HUDEP-2 (cell line): ENCODE measurements at regions not wholly inside any gene's neighbourhood (a gene's known extent, or its start where the extent isn't known, plus 50 kb on each side); places are given as distances from the start of the nearest gene placed in this dataset.
"Not testable (repeated sequence)": the region's sequence is repeated elsewhere in the genome, so short reads cannot be mapped to it uniquely, and the experiment has no call there.

Experiments used
- DNase-seq, 76 experiments: peaks; one replicate each; lab custom pipeline; 2025; ENCODE audit not compliant: unreplicated experiment in 76 of 76; lab: John Stamatoyannopoulos, UW

DNA sequence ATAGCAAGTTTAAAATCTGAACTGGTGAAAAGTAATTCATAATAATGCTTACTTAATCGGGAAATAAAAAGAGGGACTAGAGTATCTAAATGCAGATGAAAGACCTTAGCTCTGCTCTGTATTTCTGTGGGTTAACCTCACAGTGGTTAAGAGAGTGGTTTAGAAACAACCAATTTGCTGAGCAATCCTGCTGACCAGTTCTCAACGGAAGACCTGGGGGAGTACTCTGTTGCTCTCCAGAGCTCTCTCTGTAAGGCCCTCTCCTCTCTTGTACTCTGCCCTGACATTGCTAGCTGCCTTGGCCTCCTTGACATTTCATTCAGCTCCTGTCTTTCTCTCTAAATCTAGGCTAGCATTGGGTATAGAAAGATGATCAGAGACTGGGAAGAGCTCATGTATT is 1186.6 kb upstream of the SEMA6A start:
- peak in 2 of 76 experiments; percentile 2 to 9 for DNase-seq

- no peak for DNase-seq
Observed at GRCh38 chr5:117759849-117760499, 1185.4 kb upstream of the SEMA6A start.

GRCh38 chr5:117752403-117752802 is 1177.8 kb upstream of the SEMA6A start:
- DNase-seq = no peak

GRCh38 chr5:117748336-117748735 is 1173.7 kb upstream of the SEMA6A start:
- no peak for DNase-seq

DNA sequence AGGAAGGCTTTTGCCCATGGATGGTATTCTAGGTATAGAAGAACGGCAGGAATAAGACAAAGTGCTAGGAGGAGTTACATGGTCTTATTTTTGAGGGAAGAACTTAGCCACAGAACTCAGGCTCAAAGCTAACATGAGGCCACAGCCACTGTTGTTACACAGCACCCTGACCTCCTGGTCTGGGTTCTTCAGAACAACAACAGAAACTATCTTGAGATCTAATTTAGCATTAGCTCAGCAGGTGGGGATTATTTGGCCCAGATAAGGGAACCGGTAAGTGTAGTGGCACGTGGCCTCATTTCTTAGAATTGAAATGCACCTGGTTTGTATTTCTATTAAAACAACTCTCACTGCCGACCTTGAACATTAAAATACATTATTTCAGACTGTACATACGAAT is 1168.7 kb upstream of the SEMA6A start:
- DNase-seq = no peak

GRCh38 chr5:117741655-117742206 is 1167.1 kb upstream of the SEMA6A start:
- no peak for DNase-seq

DNA sequence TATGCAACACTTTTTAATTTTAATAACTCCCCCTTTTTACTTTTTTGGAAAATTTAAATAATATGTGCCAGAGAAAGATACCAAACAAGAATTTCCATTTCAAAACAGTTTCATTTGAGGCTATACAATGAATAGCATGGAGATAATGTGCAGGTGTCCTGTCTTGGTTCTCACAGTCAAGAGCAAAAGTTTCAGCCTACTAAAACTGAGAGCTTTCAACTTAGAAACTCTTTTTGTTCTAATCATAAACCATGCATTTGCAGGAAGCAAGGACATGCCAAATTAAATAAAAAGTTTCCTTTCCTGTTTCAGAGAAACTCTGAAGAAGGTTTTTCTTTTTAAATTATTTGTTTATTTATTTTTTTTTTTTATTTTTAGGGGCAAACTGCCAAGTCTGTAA is 1165.6 kb upstream of the SEMA6A start:
- no peak for DNase-seq

DNA sequence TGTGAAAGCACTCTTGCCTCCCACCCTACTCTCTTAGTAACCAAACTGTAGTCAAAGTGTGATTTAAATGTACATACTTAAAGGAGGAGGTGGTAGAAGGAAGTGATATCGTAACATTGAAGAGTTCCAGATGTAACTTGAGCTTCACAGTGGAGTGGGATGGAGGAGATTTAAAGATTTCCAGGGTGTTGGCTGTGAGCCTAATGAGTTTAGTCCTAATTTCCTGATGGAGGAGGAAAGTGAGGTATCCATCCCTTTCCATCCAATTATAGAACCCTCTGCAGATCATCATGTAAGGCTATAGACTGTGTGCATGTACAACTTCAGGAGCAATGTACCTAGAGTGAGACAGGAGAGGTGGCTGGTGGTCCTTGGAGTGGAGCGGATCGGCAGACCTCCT is 1163.9 kb upstream of the SEMA6A start:
- DNase-seq = no peak

- DNase-seq = no peak
Observed at GRCh38 chr5:117736698-117737097, 1162.1 kb upstream of the SEMA6A start.

DNA sequence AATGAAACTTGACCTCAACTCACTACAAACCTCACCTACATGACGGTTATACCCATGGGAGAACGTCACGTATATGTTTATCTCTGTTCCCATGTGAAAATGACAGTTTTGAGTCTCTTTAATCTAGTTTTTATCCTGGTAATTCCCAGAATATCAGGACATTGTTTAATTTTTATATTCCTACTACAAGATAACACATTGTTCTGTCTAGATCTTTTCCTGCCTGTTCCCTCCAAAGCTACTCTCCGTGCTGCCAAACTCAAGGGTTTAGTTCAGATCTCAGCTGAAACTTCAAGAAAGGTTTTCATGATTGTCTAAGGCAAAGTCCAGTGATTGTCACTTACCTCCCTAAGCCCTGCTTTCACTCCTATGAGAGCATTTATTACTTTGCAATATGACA is 1159.4 kb upstream of the SEMA6A start:
- DNase-seq = no peak

- DNase-seq = no peak
Observed at GRCh38 chr5:117733051-117733450, 1158.4 kb upstream of the SEMA6A start.

GRCh38 chr5:117732264-117732663 is 1157.6 kb upstream of the SEMA6A start:
- no peak for DNase-seq

GRCh38 chr5:117731446-117731845 is 1156.8 kb upstream of the SEMA6A start:
- DNase-seq = no peak

- DNase-seq = not testable (repeated sequence)
Observed at GRCh38 chr5:117720784-117721183, 1146.2 kb upstream of the SEMA6A start.

DNA sequence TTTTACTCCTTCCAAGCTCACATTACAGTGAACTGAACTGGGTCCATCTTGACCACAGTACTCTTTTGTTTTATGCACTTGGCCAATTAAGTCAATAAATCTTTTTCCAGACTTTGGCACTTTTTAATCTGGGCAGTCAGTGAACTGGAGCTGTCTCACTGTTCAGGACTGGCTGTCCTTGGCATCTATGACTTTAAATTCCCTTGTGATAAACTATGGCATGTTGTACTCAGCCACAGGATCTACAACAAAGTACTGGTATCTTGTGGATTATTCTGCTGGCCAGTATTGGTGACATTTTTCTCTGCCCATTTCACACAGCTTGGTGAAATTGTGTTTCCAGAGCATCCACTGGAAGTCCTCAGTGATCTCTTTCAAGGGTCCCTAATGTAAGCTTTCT is 1144.8 kb upstream of the SEMA6A start:
- DNase-seq = no peak

- DNase-seq = peak in 1 of 76 experiments; percentile 1
Observed at GRCh38 chr5:117713585-117714198, 1139.1 kb upstream of the SEMA6A start.

DNA sequence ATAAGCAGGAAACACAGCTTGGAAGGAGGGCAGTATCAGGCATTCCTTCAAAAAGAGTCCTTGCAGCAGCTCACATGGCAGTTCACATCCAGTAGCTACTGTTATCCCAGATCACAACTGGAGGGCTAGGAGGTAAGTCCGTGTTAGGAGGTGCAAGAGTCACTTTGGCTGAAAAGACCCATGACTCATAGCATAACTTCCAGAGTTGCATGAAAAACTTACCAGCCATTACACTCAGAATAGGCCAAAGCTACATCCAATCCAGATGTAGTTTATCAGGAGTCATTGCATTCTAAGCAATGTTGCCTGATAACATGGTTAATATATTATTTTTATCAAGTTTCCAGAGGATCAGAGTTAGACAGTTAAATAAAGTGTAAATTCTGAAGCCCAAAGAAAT is 1126.4 kb upstream of the SEMA6A start:
- DNase-seq = no peak

GRCh38 chr5:117692606-117693005 is 1118.0 kb upstream of the SEMA6A start:
- DNase-seq = no peak

DNA sequence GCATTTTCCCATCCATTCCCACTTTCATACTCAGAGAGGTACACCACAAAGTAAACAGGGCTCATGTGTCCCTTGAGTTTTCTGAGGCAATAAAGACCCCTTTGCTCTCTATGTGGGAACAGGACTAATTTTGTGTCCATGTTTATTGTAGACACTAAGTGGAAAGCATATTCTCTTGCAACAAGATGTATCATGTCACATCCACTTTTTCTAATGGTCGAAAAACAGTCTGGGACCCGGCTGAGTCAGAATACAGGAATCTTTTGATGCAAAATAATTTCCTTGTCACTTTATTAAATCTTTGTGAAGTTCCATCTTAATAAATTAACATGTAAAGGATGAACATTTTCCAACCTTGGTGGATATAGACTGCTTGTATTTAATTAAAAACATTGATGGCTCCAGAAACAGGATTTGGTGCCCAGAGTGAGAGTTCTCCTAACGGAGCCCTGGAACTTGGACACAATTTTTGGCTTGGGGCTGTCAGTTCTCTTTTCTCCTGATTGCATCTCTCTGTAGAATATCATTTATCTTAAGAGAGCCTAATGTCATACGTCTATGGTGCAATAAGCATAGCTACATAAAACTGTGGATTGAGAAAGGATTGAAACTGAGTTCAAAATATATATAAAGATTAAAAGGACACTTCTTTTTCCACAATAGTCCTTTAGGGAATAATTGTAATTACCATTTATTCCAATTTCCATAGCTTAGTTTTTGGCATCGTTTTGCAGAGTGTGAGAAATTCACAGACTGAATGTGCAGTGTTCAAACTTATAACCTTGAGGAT is 1116.7 kb upstream of the SEMA6A start:
- no peak for DNase-seq

GRCh38 chr5:117690612-117691011 is 1116.0 kb upstream of the SEMA6A start:
- no peak for DNase-seq

DNA sequence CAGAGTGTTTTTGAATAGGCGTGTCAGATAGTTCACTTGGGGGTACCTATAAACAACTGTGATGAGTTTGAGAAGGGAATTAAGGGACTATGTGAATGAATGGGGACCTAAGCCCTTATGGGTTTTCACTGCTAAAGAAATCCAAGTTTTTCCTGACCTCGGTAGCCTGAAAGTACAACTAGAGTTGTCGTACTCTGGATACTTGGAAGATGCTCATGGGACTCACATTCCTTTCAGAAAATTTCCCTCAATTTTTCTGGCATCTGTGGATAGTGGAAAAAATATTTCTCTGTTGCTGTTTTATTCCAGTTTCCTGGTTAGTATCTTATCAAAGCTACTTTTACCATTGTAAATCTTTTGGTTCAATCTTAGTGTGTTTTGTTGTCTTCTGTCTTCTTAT is 1112.3 kb upstream of the SEMA6A start:
- no peak for DNase-seq

GRCh38 chr5:117682416-117682815 is 1107.8 kb upstream of the SEMA6A start:
- no peak for DNase-seq
